ENCODE measurements at regions not wholly inside any gene's neighbourhood (a gene's known extent, or its start where the extent isn't known, plus 50 kb on each side); places are given as distances from the start of the nearest gene placed in this dataset.

GRCh38 chr4:72984351-72984750 is 85.2 kb downstream of the COX18 start:
- no peak for TF ChIP-seq CTCF (IDR thresholded peaks at IDR 0.05; ENCODE audit: extremely low read depth in 1 of 2, insufficient read depth in 1 of 2, low read depth in 1 of 2, low read length in 2 of 2)
- TF ChIP-seq MAX (IDR thresholded peaks at IDR 0.05; ENCODE audit: insufficient read depth, insufficient read length), result no peak
- TF ChIP-seq POLR2A (IDR thresholded peaks at IDR 0.05; ENCODE audit: low read depth, low read length), result no peak
- TF ChIP-seq EZH2 (IDR thresholded peaks at IDR 0.05; ENCODE audit: borderline replicate concordance, low read depth, low read length, severe bottlenecking), result no peak
- no peak for TF ChIP-seq POLR2AphosphoS5 (IDR thresholded peaks at IDR 0.05; ENCODE audit: insufficient read depth, low read depth, low read length)
- no peak for TF ChIP-seq GATA2 (IDR thresholded peaks at IDR 0.05; ENCODE audit: insufficient read depth, insufficient read length, low read depth, low read length)
- TF ChIP-seq JUN (IDR thresholded peaks at IDR 0.05; ENCODE audit: borderline replicate concordance, insufficient read depth, insufficient read length, low read depth), result no peak
- TF ChIP-seq MYC (IDR thresholded peaks at IDR 0.05; ENCODE audit: low read depth, low read length), result no peak
- TF ChIP-seq FOS (IDR thresholded peaks at IDR 0.05; ENCODE audit: borderline replicate concordance, insufficient read depth, low read length), result no peak
